Endothelial cell of umbilical vein (primary cell): ENCODE measurements at regions not wholly inside any gene's neighbourhood (a gene's known extent, or its start where the extent isn't known, plus 50 kb on each side); places are given as distances from the start of the nearest gene placed in this dataset.

Source experiments
- BruUV-seq: library from RNA; stranded (reverse); fragments of 400-500 nt; replicated peaks from 2 replicates; lab custom pipeline; 2021; lab: Mats Ljungman, UMichigan
- CTCF ChIA-PET: fragments of 300-600, 350-600 bp; sonication (Branson Sonifier 250); formaldehyde crosslinking; loops from one replicate; lab custom pipeline; 2021; ENCODE audit warnings: antibody characterized with exemption, inconsistent platforms; lab: Charles Lee
- POLR2A ChIA-PET: fragments of 300-600, 350-600 bp; sonication (Branson Sonifier 250); formaldehyde crosslinking; loops from one replicate; lab custom pipeline; 2021; ENCODE audit warnings: antibody characterized with exemption, inconsistent platforms; lab: Charles Lee
- DNase-seq: peaks from one replicate; pipeline ENCODE4 v3.0.0-alpha.2; 2011; ENCODE audit warnings: low read depth, low spot score
- FAIRE-seq: peaks from 2 replicates; lab custom pipeline; 2011; peaks lifted over from hg19 to GRCh38; lab: Jason Lieb, UNC
- H2AFZ ChIP-seq: 2 replicates; pipeline ENCODE4 v1.6.0; 2012; ENCODE audit warnings: low read depth, low read length, control low read depth, inconsistent platforms
- H3K27ac ChIP-seq: 2 replicates; pipeline ENCODE4 v1.5.1; 2011; ENCODE audit warnings: low read depth, mild to moderate bottlenecking, control low read depth, low read length, moderate library complexity; ENCODE audit not compliant: insufficient read depth
- H3K27me3 ChIP-seq, 2 experiments: 2 replicates each; pipeline versions ENCODE4 v1.6.0 to v1.6.1; 2011; ENCODE audit warnings: low read length in 2 of 2, mixed read lengths in 1 of 2; ENCODE audit not compliant: control insufficient read depth in 2 of 2, insufficient read depth in 2 of 2
- H3K36me3 ChIP-seq, 2 experiments: 2 replicates in 1 of 2; 3 replicates in 1 of 2; pipeline ENCODE4 v1.5.1; 2011; ENCODE audit warnings: low read length in 2 of 2, mild to moderate bottlenecking in 1 of 2, moderate library complexity in 1 of 2; ENCODE audit not compliant: control insufficient read depth in 2 of 2, insufficient read depth in 2 of 2; ENCODE audit errors: extremely low read depth in 1 of 2
- H3K4me1 ChIP-seq: 3 replicates; pipeline ENCODE4 v1.5.1; 2011; ENCODE audit warnings: mild to moderate bottlenecking, low read length; ENCODE audit not compliant: control insufficient read depth, insufficient read depth; ENCODE audit errors: extremely low read depth
- H3K4me2 ChIP-seq: 2 replicates; pipeline ENCODE4 v1.6.1; 2011; ENCODE audit warnings: low read length, control low read depth, mixed read lengths; ENCODE audit not compliant: insufficient read depth
- H3K4me3 ChIP-seq, 3 experiments: fragments of 200-600 bp in 1 of 3; sonication (generic), shearing (Covaris generic) in 1 of 3; replicated peaks in 1 of 3; 2 replicates each; pipeline ENCODE4 v1.5.1; 2011 to 2016; ENCODE audit warnings: control low read depth in 3 of 3, low read length in 3 of 3, mild to moderate bottlenecking in 2 of 3, inconsistent platforms in 1 of 3, low read depth in 1 of 3, moderate library complexity in 1 of 3; ENCODE audit not compliant: insufficient read depth in 1 of 3
- H3K79me2 ChIP-seq: 2 replicates; pipeline ENCODE4 v1.6.0; 2012; ENCODE audit warnings: low read length, inconsistent platforms; ENCODE audit not compliant: control insufficient read depth, insufficient read depth
- H3K9ac ChIP-seq: replicated peaks from 2 replicates; pipeline ENCODE3; 2011; ENCODE audit warnings: low read length, control low read depth; ENCODE audit not compliant: insufficient read depth; ENCODE audit errors: extremely low read depth
- H3K9me1 ChIP-seq: replicated peaks from 3 replicates; pipeline ENCODE4 v1.6.0; 2011; ENCODE audit warnings: mild to moderate bottlenecking, low read length; ENCODE audit not compliant: control insufficient read depth, insufficient read depth; ENCODE audit errors: extremely low read depth
- H3K9me3 ChIP-seq: replicated peaks from 2 replicates; pipeline ENCODE4 v1.5.1; 2012; ENCODE audit warnings: low read length, inconsistent platforms; ENCODE audit not compliant: control insufficient read depth, insufficient read depth
- H4K20me1 ChIP-seq: replicated peaks from 2 replicates; pipeline ENCODE3; 2011; ENCODE audit warnings: mild to moderate bottlenecking, low read length; ENCODE audit not compliant: control insufficient read depth, insufficient read depth; ENCODE audit errors: extremely low read depth
- CTCF ChIP-seq, 2 donors: IDR thresholded peaks; 1 replicate in 1 of 2; 2 replicates in 1 of 2; pipeline ENCODE4 v1.5.1; 2011; ENCODE audit warnings: low read length in 2 of 2, mild to moderate bottlenecking in 2 of 2, moderate library complexity in 2 of 2, control low read depth in 1 of 2, inconsistent platforms in 1 of 2, low read depth in 1 of 2; ENCODE audit not compliant: insufficient read depth in 1 of 2; ENCODE audit errors: extremely low read depth in 1 of 2
- EZH2 ChIP-seq: IDR thresholded peaks from 2 replicates; pipeline ENCODE4 v1.6.1; 2012; ENCODE audit warnings: borderline replicate concordance, low read depth, mild to moderate bottlenecking, moderate library complexity, low read length, inconsistent platforms; ENCODE audit not compliant: severe bottlenecking
- FOS ChIP-seq: IDR thresholded peaks from 2 replicates; pipeline ENCODE4 v1.6.1; 2011; ENCODE audit warnings: mild to moderate bottlenecking, low read length, moderate library complexity, borderline replicate concordance; ENCODE audit not compliant: insufficient read depth
- GATA2 ChIP-seq: IDR thresholded peaks from 2 replicates; pipeline ENCODE4 v1.7.0; 2011; ENCODE audit warnings: low read depth, mild to moderate bottlenecking, moderate library complexity, mixed read lengths, low read length; ENCODE audit not compliant: insufficient read length, insufficient read depth
- JUN ChIP-seq: IDR thresholded peaks from 2 replicates; pipeline ENCODE4 v1.6.1; 2011; ENCODE audit warnings: borderline replicate concordance, low read depth; ENCODE audit not compliant: insufficient read length, insufficient read depth
- MYC ChIP-seq: IDR thresholded peaks from one replicate; pipeline ENCODE4 v1.6.1; 2011; ENCODE audit warnings: mild to moderate bottlenecking, low read depth, low read length
- POLR2A ChIP-seq: IDR thresholded peaks from 2 replicates; pipeline ENCODE4 v1.6.1; 2012; ENCODE audit warnings: low read depth, mild to moderate bottlenecking, control low read depth, low read length
- POLR2AphosphoS5 ChIP-seq: IDR thresholded peaks from 2 replicates; pipeline ENCODE4 v1.6.1; 2012; ENCODE audit warnings: low read depth, mild to moderate bottlenecking, control low read depth, low read length, moderate library complexity; ENCODE audit not compliant: insufficient read depth
- dilution Hi-C: fragments of 300-500 bp; cut with MboI; formaldehyde crosslinking; loops from one replicate; pipeline ENCODE4 v1.15.0; 2019; ENCODE audit warnings: low sequenced_read_pairs; ENCODE audit not compliant: extremely low pct_ligation_motif_present
- intact Hi-C: fragments of 100-400 bp; cut with micrococcal nuclease; formaldehyde crosslinking; loops from one replicate; pipeline ENCODE4 v1.10.0; 2022
- TF ChIP-seq, protein P1 (sequence below): IDR thresholded peaks from 2 replicates; pipeline ENCODE4 v1.6.1; 2011; ENCODE audit not compliant: insufficient read depth, insufficient read length

- no peaks in the 10 kb centered on the region for H3K36me3 ChIP-seq
- H3K4me2 ChIP-seq: no peak overlapping the region
- H3K79me2 ChIP-seq: no peaks in the 10 kb centered on the region
- no peaks in the 10 kb centered on the region for H3K4me1 ChIP-seq
- BruUV-seq: no TSS peak
- intact Hi-C loops (no loop called here), dilution Hi-C loops (no loop called here)
- H3K9me3 ChIP-seq: peaks cover 2% of the 10 kb centered on the region
- no peak for FAIRE-seq
- no peak overlapping the region for H2AFZ ChIP-seq
- ChIA-PET CTCF (interaction anchor here (1.2 kb wide), 1 partner anchor 145 kb away, joined by 3 read pairs; no protein-coding TSS in a partner anchor), POLR2A (no interaction called here)
- H3K27me3 ChIP-seq: no peaks in the 10 kb centered on the region
- no peak for TF ChIP-seq POLR2A
- no peak for TF ChIP-seq EZH2
- no peak for TF ChIP-seq MYC
- no peak for TF ChIP-seq FOS
- TF ChIP-seq JUN: no peak
- TF ChIP-seq CTCF (IDR thresholded peaks at IDR 0.05; ENCODE audit: extremely low read depth in 1 of 2, insufficient read depth in 1 of 2, low read depth in 1 of 2, low read length in 2 of 2): no peak
- TF ChIP-seq, protein P1, sequence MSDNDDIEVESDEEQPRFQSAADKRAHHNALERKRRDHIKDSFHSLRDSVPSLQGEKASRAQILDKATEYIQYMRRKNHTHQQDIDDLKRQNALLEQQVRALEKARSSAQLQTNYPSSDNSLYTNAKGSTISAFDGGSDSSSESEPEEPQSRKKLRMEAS: no peak
- TF ChIP-seq GATA2: no peak
- TF ChIP-seq POLR2AphosphoS5: no peak
- no peak overlapping the region for H3K4me3 ChIP-seq
- no peak overlapping the region for H3K9ac ChIP-seq
- no peak overlapping the region for H3K27ac ChIP-seq
- DNase-seq: no peak
- no peaks in the 10 kb centered on the region for H3K9me1 ChIP-seq
- H4K20me1 ChIP-seq: no peaks in the 10 kb centered on the region
Observed at GRCh38 chr6:12458558-12458957, 168.4 kb downstream of the EDN1 start.
